HepG2 (cell line): ENCODE measurements at regions not wholly inside any gene's neighbourhood (a gene's known extent, or its start where the extent isn't known, plus 50 kb on each side); places are given as distances from the start of the nearest gene placed in this dataset.

Experiments
- ATAC-seq: fragments of 200-7000 bp; cut with Tn5 transposase; 3 replicates; pipeline ENCODE4 v1.9.1; 2020; ENCODE audit warnings: mild to moderate bottlenecking, moderate library complexity
- BruUV-seq: library from RNA; stranded (reverse); fragments of 400-500 nt; replicated peaks from 2 replicates; lab custom pipeline; 2021; lab: Mats Ljungman, UMichigan
- CTCF ChIA-PET: fragments of 300-600 bp; formaldehyde crosslinking; extraction: SDS; loops from one replicate; lab custom pipeline; 2021; ENCODE audit warnings: low total read pairs, inconsistent platforms, low intra/inter-chr PET ratio; lab: Yijun Ruan, JAX
- POLR2A ChIA-PET: fragments of 350-600 bp; sonication (Branson Sonifier 250); formaldehyde crosslinking; loops from one replicate; lab custom pipeline; 2020; ENCODE audit warnings: antibody characterized with exemption, inconsistent platforms; lab: Yijun Ruan, JAX
- DNase-seq: peaks from one replicate; pipeline ENCODE4 v3.0.0-alpha.2; 2015; ENCODE audit warnings: low spot score
- FAIRE-seq: peaks from 3 replicates; lab custom pipeline; 2011; peaks lifted over from hg19 to GRCh38; lab: Jason Lieb, UNC
- H2AFZ ChIP-seq: one replicate; pipeline ENCODE4 v1.6.1; 2011; ENCODE audit warnings: low read length, inconsistent platforms
- H3K27ac ChIP-seq: fragments of 300-600 bp; 3 replicates; pipeline ENCODE4 v1.8.0; 2011; ENCODE audit warnings: mixed run types, mild to moderate bottlenecking, mixed read lengths, low read length, inconsistent platforms; ENCODE audit not compliant: insufficient read depth; ENCODE audit errors: extremely low read length
- H3K27me3 ChIP-seq, 2 experiments: fragments of 200-600 bp in 1 of 2; 2 replicates in 1 of 2; 3 replicates in 1 of 2; pipeline versions ENCODE4 v1.6.0 to v1.8.0; 2011; ENCODE audit warnings: low read length in 2 of 2, mild to moderate bottlenecking in 2 of 2, moderate library complexity in 2 of 2, inconsistent platforms in 1 of 2; ENCODE audit not compliant: insufficient read depth in 2 of 2, control insufficient read depth in 1 of 2
- H3K36me3 ChIP-seq, 2 experiments: fragments of 200-600 bp in 1 of 2; replicated peaks in 1 of 2; 2 replicates in 1 of 2; 3 replicates in 1 of 2; pipeline versions ENCODE4 v1.5.1 to v1.8.0; 2011; ENCODE audit warnings: low read length in 2 of 2, inconsistent platforms in 1 of 2; ENCODE audit not compliant: insufficient read depth in 2 of 2, control insufficient read depth in 1 of 2
- H3K4me1 ChIP-seq: 2 replicates; pipeline ENCODE4 v1.5.1; 2012; ENCODE audit warnings: low read length, inconsistent platforms; ENCODE audit not compliant: insufficient read depth
- H3K4me2 ChIP-seq: 2 replicates; pipeline ENCODE4 v1.6.0; 2011; ENCODE audit warnings: low read depth, low read length, inconsistent platforms
- H3K4me3 ChIP-seq, 3 experiments: fragments of 200-600 bp in 1 of 3; sonication (generic), shearing (Covaris generic) in 1 of 3; replicated peaks in 1 of 3; 2 replicates each; pipeline ENCODE4 v1.5.1; 2011 to 2016; ENCODE audit warnings: low read length in 3 of 3, inconsistent platforms in 2 of 3, low read depth in 2 of 3, mild to moderate bottlenecking in 2 of 3, control low read depth in 1 of 3, mixed read lengths in 1 of 3; ENCODE audit not compliant: insufficient read depth in 1 of 3
- H3K79me2 ChIP-seq: one replicate; pipeline ENCODE4 v1.6.1; 2011; ENCODE audit warnings: low read length, inconsistent platforms; ENCODE audit not compliant: insufficient read depth
- H3K9ac ChIP-seq: 2 replicates; pipeline ENCODE4 v1.6.0; 2011; ENCODE audit warnings: mild to moderate bottlenecking, low read depth, low read length, inconsistent platforms; ENCODE audit not compliant: insufficient read depth
- H3K9me3 ChIP-seq: 2 replicates; pipeline ENCODE4 v1.5.1; 2012; ENCODE audit warnings: mild to moderate bottlenecking, low read length
- H4K20me1 ChIP-seq: 2 replicates; pipeline ENCODE4 v1.6.0; 2011; ENCODE audit warnings: inconsistent platforms, mild to moderate bottlenecking, low read length, moderate library complexity; ENCODE audit not compliant: insufficient read depth
- KDM5A ChIP-seq: fragments of 200-600 bp; sonication (generic); IDR thresholded peaks from 2 replicates; pipeline ENCODE4 v1.7.0; 2018; ENCODE audit warnings: antibody characterized with exemption, mild to moderate bottlenecking, low read length, borderline replicate concordance
- NR3C1 ChIP-seq: sonication (generic); formaldehyde crosslinking; IDR thresholded peaks from 2 replicates; pipeline ENCODE4 v1.4.0; 2020; ENCODE audit warnings: missing genetic modification reagents
- PCBP1 ChIP-seq: fragments of 200-400 bp; formaldehyde crosslinking; IDR thresholded peaks from 2 replicates; pipeline ENCODE4 v1.6.1; 2017; ENCODE audit warnings: mild to moderate bottlenecking, low read depth, low read length, borderline replicate concordance
- TAF1 ChIP-seq: sonication (generic); formaldehyde crosslinking; IDR thresholded peaks from 2 replicates; pipeline ENCODE4 v1.4.0; 2020; ENCODE audit warnings: missing genetic modification reagents
- ZNF264 ChIP-seq: sonication (generic); formaldehyde crosslinking; IDR thresholded peaks from 2 replicates; pipeline ENCODE4 v1.4.0; 2020; ENCODE audit warnings: missing genetic modification reagents
- ZNF460 ChIP-seq: sonication (generic); formaldehyde crosslinking; IDR thresholded peaks from 2 replicates; pipeline ENCODE4 v1.5.1; 2020; ENCODE audit warnings: missing genetic modification reagents, mild to moderate bottlenecking, borderline replicate concordance
- ZNF547 ChIP-seq: sonication (generic); formaldehyde crosslinking; IDR thresholded peaks from 2 replicates; pipeline ENCODE4 v1.5.1; 2020; ENCODE audit warnings: mild to moderate bottlenecking, missing genetic modification reagents
- WGBS: methylation state at CpG from one replicate; pipeline ENCODE4 v1.1.6; 2017; ENCODE audit warnings: low lambda C conversion rate; 5-methylcytosine and 5-hydroxymethylcytosine counted together
- in situ Hi-C: cut with HindIII; loops from 2 replicates; pipeline ENCODE4 v1.10.0; 2017; ENCODE audit warnings: low pct_unique_long_range_greater_than_20kb; ENCODE audit not compliant: extremely low pct_ligation_motif_present
- intact Hi-C: fragments of 100-400 bp; cut with micrococcal nuclease; formaldehyde crosslinking; loops from one replicate; pipeline ENCODE4 v1.10.0; 2022; ENCODE audit not compliant: unreplicated experiment
- TF ChIP-seq, protein P1 (sequence below): IDR thresholded peaks from 2 replicates; pipeline ENCODE4 v1.6.1; 2016; ENCODE audit warnings: low read depth
- TF ChIP-seq, protein P2 (sequence below): sonication (generic); formaldehyde crosslinking; IDR thresholded peaks from 2 replicates; pipeline ENCODE4 v1.5.0; 2020; ENCODE audit warnings: mild to moderate bottlenecking, low read depth, missing genetic modification reagents, borderline replicate concordance
- TF ChIP-seq, protein P3 (sequence below): sonication (generic); formaldehyde crosslinking; IDR thresholded peaks from 2 replicates; pipeline ENCODE4 v1.9.0; 2022; ENCODE audit warnings: low read depth, missing genetic modification reagents
- TF ChIP-seq, protein P4 (sequence below): sonication (generic); formaldehyde crosslinking; IDR thresholded peaks from 2 replicates; pipeline ENCODE4 v1.4.0; 2020; ENCODE audit warnings: missing genetic modification reagents
- TF ChIP-seq, protein P5 (sequence below): sonication (generic); formaldehyde crosslinking; conservative IDR thresholded peaks from 2 replicates; pipeline ENCODE4 v1.8.0; 2022; ENCODE audit warnings: mild to moderate bottlenecking, moderate library complexity, missing genetic modification reagents

DNA sequence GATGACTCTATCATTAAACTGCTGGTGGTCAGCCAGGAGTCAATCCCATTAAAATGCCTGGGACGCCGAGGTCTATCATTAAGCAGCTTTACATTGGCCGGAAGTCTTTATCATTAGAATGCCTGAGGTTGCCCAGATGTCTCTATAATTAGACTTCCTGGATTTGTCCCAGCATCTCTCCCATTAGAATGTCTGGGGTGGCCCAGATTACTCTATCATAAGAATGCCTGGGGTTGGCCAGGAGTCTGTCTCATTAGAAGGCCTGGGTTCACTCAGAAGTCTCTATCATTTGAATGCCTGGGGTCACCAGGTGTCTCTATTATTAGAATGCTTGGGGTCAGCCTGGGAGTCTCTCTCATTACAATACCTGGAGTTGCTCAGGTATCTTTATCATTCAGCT is 2227.2 kb downstream of the TP53TG3F start:
- ChIA-PET POLR2A (no interaction called here), CTCF (no interaction called here)
- no peak overlapping the region for H3K27ac ChIP-seq
- H3K4me2 ChIP-seq = no peak overlapping the region
- no peaks in the 10 kb centered on the region for H4K20me1 ChIP-seq
- TF ChIP-seq KDM5A (no peak), NR3C1 (CRISPR knock-in tag) (no peak)
- TF ChIP-seq, protein P1, sequence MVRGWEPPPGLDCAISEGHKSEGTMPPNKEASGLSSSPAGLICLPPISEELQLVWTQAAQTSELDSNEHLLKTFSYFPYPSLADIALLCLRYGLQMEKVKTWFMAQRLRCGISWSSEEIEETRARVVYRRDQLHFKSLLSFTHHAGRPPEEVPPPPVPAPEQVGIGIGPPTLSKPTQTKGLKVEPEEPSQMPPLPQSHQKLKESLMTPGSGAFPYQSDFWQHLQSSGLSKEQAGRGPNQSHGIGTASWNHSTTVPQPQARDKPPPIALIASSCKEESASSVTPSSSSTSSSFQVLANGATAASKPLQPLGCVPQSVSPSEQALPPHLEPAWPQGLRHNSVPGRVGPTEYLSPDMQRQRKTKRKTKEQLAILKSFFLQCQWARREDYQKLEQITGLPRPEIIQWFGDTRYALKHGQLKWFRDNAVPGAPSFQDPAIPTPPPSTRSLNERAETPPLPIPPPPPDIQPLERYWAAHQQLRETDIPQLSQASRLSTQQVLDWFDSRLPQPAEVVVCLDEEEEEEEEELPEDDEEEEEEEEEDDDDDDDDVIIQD (CRISPR knock-in tag) = no peak
- TF ChIP-seq, protein P2, sequence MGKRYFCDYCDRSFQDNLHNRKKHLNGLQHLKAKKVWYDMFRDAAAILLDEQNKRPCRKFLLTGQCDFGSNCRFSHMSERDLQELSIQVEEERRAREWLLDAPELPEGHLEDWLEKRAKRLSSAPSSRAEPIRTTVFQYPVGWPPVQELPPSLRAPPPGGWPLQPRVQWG (CRISPR knock-in tag) = no peak
- H3K4me3 ChIP-seq = no peak overlapping the region
- no peaks in the 10 kb centered on the region for H3K79me2 ChIP-seq
- H3K9me3 ChIP-seq = peaks cover 100% of the 10 kb centered on the region
- no peaks in the 10 kb centered on the region for H3K36me3 ChIP-seq
- WGBS = 58% methylated on average over 3 of the region's 3 CpGs
- H3K9ac ChIP-seq = no peak overlapping the region
- in situ Hi-C loops = loop anchor here (25.0 kb wide), 1 partner anchor 101 kb away; no protein-coding TSS in a partner anchor
- ATAC-seq (no peak), DNase-seq (no peak), FAIRE-seq (no peak)
- H3K4me1 ChIP-seq = no peaks in the 10 kb centered on the region
- H2AFZ ChIP-seq = no peak overlapping the region
- intact Hi-C loops = no loop called here
- no peaks in the 10 kb centered on the region for H3K27me3 ChIP-seq
- no TSS peak for BruUV-seq

DNA sequence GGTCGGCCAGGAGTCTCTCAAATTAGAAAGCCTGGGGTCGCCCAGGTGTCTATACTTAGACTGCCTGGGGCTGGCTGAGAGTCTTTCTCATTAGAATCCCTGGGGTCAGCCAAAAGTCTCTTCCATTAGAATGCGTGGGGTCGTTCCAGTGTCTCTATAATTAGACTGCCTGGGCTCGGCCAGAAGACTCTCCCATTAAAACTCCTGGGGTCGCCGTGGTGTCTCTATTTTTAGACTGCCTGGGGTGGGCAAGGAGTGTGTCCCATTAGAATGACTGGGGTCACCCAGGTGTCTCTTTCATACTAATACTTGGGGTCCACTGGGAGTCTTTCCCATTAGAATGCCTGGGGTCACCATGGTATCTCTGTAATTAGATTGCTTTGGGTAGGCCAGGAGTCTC is 2227.7 kb downstream of the TP53TG3F start:
- ChIA-PET CTCF (no interaction called here), POLR2A (no interaction called here)
- Histone ChIP-seq H3K79me2 (no peaks in the 10 kb centered on the region), H3K36me3 (no peaks in the 10 kb centered on the region), H3K9ac (no peak overlapping the region), H3K27me3 (no peaks in the 10 kb centered on the region), H3K9me3 (peaks cover 100% of the 10 kb centered on the region), H3K27ac (no peak overlapping the region), H2AFZ (no peak overlapping the region), H3K4me2 (no peak overlapping the region), H3K4me3 (no peak overlapping the region), H3K4me1 (no peaks in the 10 kb centered on the region), H4K20me1 (no peaks in the 10 kb centered on the region)
- no peak for DNase-seq
- WGBS = 0% methylated on average over 3 of the region's 7 CpGs
- no peak for ATAC-seq
- in situ Hi-C loops (loop anchor here (25.0 kb wide), 1 partner anchor 100 kb away; no protein-coding TSS in a partner anchor), intact Hi-C loops (no loop called here)
- no TSS peak for BruUV-seq
- no peak for FAIRE-seq
- TF ChIP-seq, protein P3, sequence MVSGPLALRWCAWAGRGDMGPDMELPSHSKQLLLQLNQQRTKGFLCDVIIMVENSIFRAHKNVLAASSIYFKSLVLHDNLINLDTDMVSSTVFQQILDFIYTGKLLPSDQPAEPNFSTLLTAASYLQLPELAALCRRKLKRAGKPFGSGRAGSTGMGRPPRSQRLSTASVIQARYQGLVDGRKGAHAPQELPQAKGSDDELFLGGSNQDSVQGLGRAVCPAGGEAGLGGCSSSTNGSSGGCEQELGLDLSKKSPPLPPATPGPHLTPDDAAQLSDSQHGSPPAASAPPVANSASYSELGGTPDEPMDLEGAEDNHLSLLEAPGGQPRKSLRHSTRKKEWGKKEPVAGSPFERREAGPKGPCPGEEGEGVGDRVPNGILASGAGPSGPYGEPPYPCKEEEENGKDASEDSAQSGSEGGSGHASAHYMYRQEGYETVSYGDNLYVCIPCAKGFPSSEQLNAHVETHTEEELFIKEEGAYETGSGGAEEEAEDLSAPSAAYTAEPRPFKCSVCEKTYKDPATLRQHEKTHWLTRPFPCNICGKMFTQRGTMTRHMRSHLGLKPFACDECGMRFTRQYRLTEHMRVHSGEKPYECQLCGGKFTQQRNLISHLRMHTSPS = no peak
- TF ChIP-seq ZNF264 (CRISPR knock-in tag) (no peak), PCBP1 (no peak), TAF1 (CRISPR knock-in tag) (no peak), ZNF460 (CRISPR knock-in tag) (no peak), ZNF547 (CRISPR knock-in tag) (no peak)
- TF ChIP-seq, protein P4, sequence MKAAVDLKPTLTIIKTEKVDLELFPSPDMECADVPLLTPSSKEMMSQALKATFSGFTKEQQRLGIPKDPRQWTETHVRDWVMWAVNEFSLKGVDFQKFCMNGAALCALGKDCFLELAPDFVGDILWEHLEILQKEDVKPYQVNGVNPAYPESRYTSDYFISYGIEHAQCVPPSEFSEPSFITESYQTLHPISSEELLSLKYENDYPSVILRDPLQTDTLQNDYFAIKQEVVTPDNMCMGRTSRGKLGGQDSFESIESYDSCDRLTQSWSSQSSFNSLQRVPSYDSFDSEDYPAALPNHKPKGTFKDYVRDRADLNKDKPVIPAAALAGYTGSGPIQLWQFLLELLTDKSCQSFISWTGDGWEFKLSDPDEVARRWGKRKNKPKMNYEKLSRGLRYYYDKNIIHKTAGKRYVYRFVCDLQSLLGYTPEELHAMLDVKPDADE = no peak
- TF ChIP-seq, protein P5, sequence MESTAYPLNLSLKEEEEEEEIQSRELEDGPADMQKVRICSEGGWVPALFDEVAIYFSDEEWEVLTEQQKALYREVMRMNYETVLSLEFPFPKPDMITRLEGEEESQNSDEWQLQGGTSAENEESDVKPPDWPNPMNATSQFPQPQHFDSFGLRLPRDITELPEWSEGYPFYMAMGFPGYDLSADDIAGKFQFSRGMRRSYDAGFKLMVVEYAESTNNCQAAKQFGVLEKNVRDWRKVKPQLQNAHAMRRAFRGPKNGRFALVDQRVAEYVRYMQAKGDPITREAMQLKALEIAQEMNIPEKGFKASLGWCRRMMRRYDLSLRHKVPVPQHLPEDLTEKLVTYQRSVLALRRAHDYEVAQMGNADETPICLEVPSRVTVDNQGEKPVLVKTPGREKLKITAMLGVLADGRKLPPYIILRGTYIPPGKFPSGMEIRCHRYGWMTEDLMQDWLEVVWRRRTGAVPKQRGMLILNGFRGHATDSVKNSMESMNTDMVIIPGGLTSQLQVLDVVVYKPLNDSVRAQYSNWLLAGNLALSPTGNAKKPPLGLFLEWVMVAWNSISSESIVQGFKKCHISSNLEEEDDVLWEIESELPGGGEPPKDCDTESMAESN (CRISPR knock-in tag) = no peak
